ENCODE measurements at regions not wholly inside any gene's neighbourhood (a gene's known extent, or its start where the extent isn't known, plus 50 kb on each side); places are given as distances from the start of the nearest gene placed in this dataset.

DNA sequence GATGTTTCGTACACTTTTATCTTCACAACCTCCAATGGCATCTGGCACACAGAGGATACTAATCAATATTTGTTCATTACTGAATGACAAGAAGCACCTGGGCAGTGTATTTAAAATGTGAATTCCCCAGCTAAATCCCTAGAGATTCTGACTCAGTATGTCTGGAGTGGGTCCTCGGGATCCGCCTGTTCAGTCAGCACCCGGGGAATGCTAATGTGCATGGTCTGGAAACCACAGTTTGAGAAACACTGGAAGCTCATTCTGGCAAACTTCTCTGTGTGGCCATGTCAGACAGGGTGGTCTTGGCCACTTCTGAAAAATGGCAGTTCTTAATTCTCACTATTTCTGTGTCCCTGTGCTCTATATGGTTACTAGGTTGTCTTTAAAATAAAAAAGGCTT lies 138.8 kb upstream of the VCX start:
- no peaks in the 10 kb centered on the region for H3K36me3 Mint-ChIP-seq (ENCODE audit: low read depth, unreplicated experiment)
- no peak overlapping the region for H3K4me3 Mint-ChIP-seq (ENCODE audit: unreplicated experiment)
- H3K27me3 Mint-ChIP-seq (ENCODE audit: unreplicated experiment): peaks cover 2% of the 10 kb centered on the region
- TF ChIP-seq, protein P1, sequence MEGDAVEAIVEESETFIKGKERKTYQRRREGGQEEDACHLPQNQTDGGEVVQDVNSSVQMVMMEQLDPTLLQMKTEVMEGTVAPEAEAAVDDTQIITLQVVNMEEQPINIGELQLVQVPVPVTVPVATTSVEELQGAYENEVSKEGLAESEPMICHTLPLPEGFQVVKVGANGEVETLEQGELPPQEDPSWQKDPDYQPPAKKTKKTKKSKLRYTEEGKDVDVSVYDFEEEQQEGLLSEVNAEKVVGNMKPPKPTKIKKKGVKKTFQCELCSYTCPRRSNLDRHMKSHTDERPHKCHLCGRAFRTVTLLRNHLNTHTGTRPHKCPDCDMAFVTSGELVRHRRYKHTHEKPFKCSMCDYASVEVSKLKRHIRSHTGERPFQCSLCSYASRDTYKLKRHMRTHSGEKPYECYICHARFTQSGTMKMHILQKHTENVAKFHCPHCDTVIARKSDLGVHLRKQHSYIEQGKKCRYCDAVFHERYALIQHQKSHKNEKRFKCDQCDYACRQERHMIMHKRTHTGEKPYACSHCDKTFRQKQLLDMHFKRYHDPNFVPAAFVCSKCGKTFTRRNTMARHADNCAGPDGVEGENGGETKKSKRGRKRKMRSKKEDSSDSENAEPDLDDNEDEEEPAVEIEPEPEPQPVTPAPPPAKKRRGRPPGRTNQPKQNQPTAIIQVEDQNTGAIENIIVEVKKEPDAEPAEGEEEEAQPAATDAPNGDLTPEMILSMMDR (IDR thresholded peaks at IDR 0.05; ENCODE audit: unreplicated experiment): no peak
- H3K4me1 Mint-ChIP-seq (ENCODE audit: unreplicated experiment): no peaks in the 10 kb centered on the region
- DNase-seq (ENCODE audit: low spot score): no peak
- H3K27ac Mint-ChIP-seq (ENCODE audit: unreplicated experiment): no peak overlapping the region
- H3K9me3 Mint-ChIP-seq (ENCODE audit: unreplicated experiment): no peaks in the 10 kb centered on the region

DNA sequence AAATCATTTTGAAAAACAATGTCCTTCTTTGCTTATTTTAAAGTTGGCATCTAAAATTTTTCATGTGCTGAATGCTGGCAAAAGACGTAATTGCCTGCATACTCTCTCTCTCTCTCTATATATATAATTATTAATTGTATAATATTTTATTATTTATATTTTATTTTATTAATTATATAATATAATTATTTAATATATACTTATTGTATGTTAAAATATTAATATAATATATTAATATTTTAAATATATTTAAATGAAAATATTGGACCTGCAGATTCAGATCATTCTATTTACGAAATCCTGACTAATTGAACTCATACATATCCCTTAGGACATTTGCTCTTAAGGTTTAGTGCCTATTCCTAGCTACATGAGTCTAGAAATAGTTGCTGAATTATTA lies 144.7 kb upstream of the VCX start:
- Mint-ChIP-seq H3K36me3 (ENCODE audit: low read depth, unreplicated experiment) (no peaks in the 10 kb centered on the region), H3K9me3 (ENCODE audit: unreplicated experiment) (no peaks in the 10 kb centered on the region), H3K4me1 (ENCODE audit: unreplicated experiment) (no peaks in the 10 kb centered on the region), H3K4me3 (ENCODE audit: unreplicated experiment) (no peak overlapping the region), H3K27me3 (ENCODE audit: unreplicated experiment) (peaks cover 2% of the 10 kb centered on the region), H3K27ac (ENCODE audit: unreplicated experiment) (no peak overlapping the region)
- no peak for DNase-seq (ENCODE audit: low spot score)
- TF ChIP-seq, protein P1 (IDR thresholded peaks at IDR 0.05; ENCODE audit: unreplicated experiment): no peak

DNA sequence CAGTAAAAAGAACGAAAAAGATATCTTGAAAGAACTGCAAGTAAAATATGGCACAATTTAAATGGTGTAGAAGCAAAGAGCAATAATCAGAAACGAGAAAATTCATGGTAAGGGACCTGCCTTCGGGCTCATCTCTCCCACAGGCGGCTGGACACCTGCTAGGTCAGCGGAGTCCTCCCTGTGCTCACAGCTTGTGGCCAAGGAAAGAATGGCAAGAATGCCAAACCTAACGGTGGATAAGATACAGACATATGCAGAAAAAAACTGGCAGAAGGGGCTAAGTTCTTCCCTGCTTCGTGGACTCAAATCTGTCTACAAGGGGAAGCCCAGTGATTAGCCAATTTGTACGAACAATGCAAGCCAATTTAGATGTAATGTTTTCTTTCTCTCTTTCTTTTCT lies 152.1 kb upstream of the VCX start:
- Mint-ChIP-seq H3K36me3 (ENCODE audit: low read depth, unreplicated experiment) (no peaks in the 10 kb centered on the region), H3K27me3 (ENCODE audit: unreplicated experiment) (no peaks in the 10 kb centered on the region), H3K4me1 (ENCODE audit: unreplicated experiment) (no peaks in the 10 kb centered on the region), H3K27ac (ENCODE audit: unreplicated experiment) (no peak overlapping the region), H3K9me3 (ENCODE audit: unreplicated experiment) (no peaks in the 10 kb centered on the region), H3K4me3 (ENCODE audit: unreplicated experiment) (no peak overlapping the region)
- TF ChIP-seq, protein P1 (IDR thresholded peaks at IDR 0.05; ENCODE audit: unreplicated experiment): no peak
- DNase-seq (ENCODE audit: low spot score): no peak

DNA sequence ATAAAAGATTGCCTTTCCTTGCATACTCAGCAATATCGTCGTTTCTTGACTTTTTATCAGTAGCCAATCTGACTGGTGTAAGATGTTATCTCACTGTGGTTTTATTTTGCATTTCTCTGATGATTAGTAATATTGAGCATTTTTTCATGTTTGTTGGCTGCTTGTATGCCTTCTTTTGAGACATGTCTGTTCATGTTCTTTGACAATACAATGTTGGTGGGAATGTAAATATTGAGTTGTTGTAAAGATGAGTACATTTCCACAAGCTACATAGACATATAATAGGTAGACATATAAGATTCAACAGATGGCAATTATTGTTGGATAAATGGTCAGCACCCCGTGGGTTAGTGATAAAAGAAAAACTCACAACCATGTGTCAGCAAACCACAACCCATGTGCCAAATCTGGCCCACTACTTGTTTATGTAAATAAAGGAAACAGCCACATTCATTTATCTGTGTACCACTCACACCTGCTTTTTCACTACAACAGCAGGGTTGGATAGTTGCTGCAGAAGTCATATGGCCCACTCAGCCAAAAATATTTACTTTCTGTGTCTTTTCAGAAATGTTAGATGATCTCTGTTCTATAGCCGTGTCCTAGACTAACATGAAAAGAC lies 153.1 kb upstream of the VCX start:
- Mint-ChIP-seq H3K27ac (ENCODE audit: unreplicated experiment) (no peak overlapping the region), H3K36me3 (ENCODE audit: low read depth, unreplicated experiment) (no peaks in the 10 kb centered on the region), H3K27me3 (ENCODE audit: unreplicated experiment) (no peaks in the 10 kb centered on the region), H3K4me1 (ENCODE audit: unreplicated experiment) (no peaks in the 10 kb centered on the region), H3K4me3 (ENCODE audit: unreplicated experiment) (no peak overlapping the region), H3K9me3 (ENCODE audit: unreplicated experiment) (no peaks in the 10 kb centered on the region)
- no peak for DNase-seq (ENCODE audit: low spot score)
- TF ChIP-seq, protein P1 (IDR thresholded peaks at IDR 0.05; ENCODE audit: unreplicated experiment): no peak

DNA sequence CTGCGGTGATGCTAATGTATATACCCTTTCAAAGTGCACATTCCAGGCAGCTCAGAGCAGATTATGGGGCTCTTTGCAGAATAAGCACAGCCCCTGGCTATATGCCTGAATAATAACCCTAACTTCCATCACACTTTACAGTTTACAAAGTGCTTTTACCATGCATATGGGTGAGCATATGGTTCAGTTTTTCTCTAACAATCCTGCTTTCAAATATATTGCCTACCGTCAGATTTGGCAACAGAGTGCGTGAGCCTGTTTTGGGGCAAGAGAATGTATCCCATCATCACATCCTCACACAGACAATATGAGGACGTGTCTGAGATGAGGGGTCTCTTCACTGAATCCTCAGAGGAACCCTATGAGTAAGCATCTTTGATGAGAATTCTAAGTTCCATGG lies 162.8 kb upstream of the VCX start:
- Mint-ChIP-seq H3K4me1 (ENCODE audit: unreplicated experiment) (no peaks in the 10 kb centered on the region), H3K27me3 (ENCODE audit: unreplicated experiment) (no peaks in the 10 kb centered on the region), H3K36me3 (ENCODE audit: low read depth, unreplicated experiment) (no peaks in the 10 kb centered on the region), H3K9me3 (ENCODE audit: unreplicated experiment) (no peaks in the 10 kb centered on the region), H3K27ac (ENCODE audit: unreplicated experiment) (no peak overlapping the region), H3K4me3 (ENCODE audit: unreplicated experiment) (no peak overlapping the region)
- TF ChIP-seq, protein P1 (IDR thresholded peaks at IDR 0.05; ENCODE audit: unreplicated experiment): no peak
- DNase-seq (ENCODE audit: low spot score): no peak

Measured in endothelial cell (in vitro differentiated cells).